Fibroblast of the aortic adventitia (primary cell): ENCODE measurements at regions not wholly inside any gene's neighbourhood (a gene's known extent, or its start where the extent isn't known, plus 50 kb on each side); places are given as distances from the start of the nearest gene placed in this dataset.

ENCODE experiments used
- DNase-seq: peaks from one replicate; pipeline ENCODE4 v3.0.0-alpha.2; 2010; ENCODE audit warnings: low read depth
- H3K4me3 ChIP-seq: 2 replicates; pipeline ENCODE4 v1.5.1; 2011; ENCODE audit warnings: low read depth, mild to moderate bottlenecking, control low read depth, low read length, moderate library complexity
- TF ChIP-seq, protein P1 (sequence below): IDR thresholded peaks from 2 replicates; pipeline ENCODE4 v1.5.1; 2011; ENCODE audit warnings: mild to moderate bottlenecking, low read length, control low read depth, inconsistent platforms; ENCODE audit not compliant: insufficient read depth

GRCh38 chr10:131751827-131752775 lies 148.7 kb upstream of the PPP2R2D start:
- H3K4me3 ChIP-seq = no peak overlapping the region
- DNase-seq = no peak
- TF ChIP-seq, protein P1, sequence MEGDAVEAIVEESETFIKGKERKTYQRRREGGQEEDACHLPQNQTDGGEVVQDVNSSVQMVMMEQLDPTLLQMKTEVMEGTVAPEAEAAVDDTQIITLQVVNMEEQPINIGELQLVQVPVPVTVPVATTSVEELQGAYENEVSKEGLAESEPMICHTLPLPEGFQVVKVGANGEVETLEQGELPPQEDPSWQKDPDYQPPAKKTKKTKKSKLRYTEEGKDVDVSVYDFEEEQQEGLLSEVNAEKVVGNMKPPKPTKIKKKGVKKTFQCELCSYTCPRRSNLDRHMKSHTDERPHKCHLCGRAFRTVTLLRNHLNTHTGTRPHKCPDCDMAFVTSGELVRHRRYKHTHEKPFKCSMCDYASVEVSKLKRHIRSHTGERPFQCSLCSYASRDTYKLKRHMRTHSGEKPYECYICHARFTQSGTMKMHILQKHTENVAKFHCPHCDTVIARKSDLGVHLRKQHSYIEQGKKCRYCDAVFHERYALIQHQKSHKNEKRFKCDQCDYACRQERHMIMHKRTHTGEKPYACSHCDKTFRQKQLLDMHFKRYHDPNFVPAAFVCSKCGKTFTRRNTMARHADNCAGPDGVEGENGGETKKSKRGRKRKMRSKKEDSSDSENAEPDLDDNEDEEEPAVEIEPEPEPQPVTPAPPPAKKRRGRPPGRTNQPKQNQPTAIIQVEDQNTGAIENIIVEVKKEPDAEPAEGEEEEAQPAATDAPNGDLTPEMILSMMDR = no peak

DNA sequence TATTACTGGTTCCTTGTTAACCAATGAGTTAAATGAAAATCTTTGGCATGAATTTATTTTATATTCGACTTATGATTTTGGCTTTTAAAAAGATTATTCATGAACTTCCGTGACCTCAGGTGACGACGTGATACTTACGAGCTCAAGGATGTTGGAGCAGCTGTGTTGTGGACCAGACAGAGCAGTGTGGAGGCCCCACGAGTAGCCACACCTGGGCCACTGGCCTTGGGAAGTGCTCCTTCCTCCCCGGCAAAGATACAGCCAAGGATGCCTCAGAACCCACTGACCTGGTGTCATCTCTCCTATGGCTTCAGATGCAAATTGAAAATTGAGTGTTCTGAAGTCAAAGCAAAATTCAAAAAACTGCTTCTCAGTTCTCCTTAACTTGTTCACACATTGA lies 147.5 kb upstream of the PPP2R2D start:
- no peak overlapping the region for H3K4me3 ChIP-seq
- TF ChIP-seq, protein P1 = no peak
- no peak for DNase-seq

- H3K4me3 ChIP-seq = no peak overlapping the region
- DNase-seq = no peak
- TF ChIP-seq, protein P1 = no peak
Observed at GRCh38 chr10:131755200-131755599, 145.6 kb upstream of the PPP2R2D start.

GRCh38 chr10:131757285-131758058 lies 143.3 kb upstream of the PPP2R2D start:
- DNase-seq = no peak
- TF ChIP-seq, protein P1 = no peak
- no peak overlapping the region for H3K4me3 ChIP-seq

DNA sequence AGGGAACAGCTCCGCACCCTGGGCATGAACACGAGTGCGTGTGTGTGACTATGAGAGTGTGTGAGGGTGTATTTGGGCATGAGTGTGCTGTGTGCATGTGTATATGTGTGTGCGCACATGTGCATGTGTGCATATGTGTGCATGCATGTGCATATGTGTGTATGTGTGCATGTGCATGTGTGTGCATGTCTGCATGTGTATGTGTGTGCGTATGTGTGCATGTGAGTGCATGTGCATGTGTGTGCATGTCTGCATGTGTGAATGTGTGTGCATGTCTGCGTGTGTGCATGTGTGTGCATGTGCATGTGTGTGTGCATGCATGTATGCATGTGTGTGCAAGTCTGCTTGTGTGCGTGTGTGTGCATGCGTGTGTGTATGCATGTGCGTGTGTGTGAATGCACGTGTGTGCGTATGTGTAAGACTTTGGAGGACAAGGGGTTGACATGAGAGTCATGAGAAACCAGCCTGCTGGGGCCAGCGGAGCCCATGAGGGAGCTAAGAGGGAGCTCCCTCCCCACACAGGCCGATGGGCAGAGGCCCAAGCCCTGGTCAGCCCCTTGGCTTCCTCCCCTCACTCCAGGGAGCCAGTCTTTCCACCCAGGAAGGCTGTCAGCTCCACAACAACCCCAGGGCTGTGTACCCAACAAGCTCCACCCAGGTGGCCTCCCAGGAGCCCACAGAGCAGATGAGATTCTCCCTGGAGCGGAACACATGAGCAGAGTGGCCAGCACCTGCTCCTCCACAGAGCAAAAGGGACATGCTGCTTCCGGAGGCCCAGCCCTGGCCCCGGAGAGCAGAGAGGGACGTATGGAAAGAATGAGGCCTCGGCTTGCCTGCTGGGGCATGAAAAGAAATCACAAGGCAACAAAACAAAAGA lies 142.5 kb upstream of the PPP2R2D start:
- TF ChIP-seq, protein P1 = no peak
- no peak for DNase-seq
- no peak overlapping the region for H3K4me3 ChIP-seq

DNA sequence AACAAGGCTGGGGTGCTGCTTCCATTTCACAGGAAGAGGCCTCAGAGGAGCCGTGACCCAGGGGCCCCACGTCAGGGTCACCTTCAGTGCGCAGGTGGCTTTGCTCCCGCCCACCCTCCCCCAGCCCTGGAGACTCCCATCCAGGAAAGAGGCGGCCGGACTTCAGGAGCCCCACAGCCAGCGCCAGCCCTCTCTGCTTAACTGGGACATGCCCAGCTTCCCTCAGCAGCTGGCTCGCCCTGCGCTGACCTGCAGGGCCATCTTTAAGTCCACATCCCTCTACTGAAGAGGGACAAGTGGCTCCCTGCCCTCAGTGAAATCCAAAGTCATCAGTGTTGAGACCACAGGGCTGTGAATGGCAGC lies 141.9 kb upstream of the PPP2R2D start:
- no peak for DNase-seq
- no peak overlapping the region for H3K4me3 ChIP-seq
- TF ChIP-seq, protein P1 = no peak
